ENCODE measurements at regions not wholly inside any gene's neighbourhood (a gene's known extent, or its start where the extent isn't known, plus 50 kb on each side); places are given as distances from the start of the nearest gene placed in this dataset.
"Not testable (repeated sequence)": the region's sequence is repeated elsewhere in the genome, so short reads cannot be mapped to it uniquely, and the experiment has no call there.

DNA sequence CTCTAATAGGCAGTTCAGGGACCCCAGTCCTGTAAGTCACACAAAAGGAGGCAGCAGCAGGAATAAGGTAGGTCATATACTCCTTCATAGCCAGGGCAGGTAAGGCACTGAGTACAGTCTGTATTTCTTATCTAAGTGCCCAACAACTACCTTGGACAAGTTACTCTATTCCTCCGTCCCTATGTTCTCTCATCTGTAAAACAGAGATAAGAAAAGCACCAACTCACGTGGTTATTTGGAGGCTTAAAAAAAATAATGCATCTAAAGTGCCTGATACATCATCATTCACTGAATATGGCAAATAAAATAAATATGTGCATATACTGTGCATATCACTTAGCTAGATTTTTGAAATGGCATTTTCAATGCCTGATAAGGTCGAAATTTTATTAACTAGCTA lies 298.1 kb upstream of the CDYL start:
- H3K27me3 ChIP-seq (ENCODE audit: control insufficient read depth, insufficient read depth, low read length): peaks cover 4% of the 10 kb centered on the region; the same call in 1 of the 2 replicates
- no peaks in the 10 kb centered on the region for H3K36me3 ChIP-seq (ENCODE audit: control insufficient read depth, insufficient read depth, low read length)
- H3K4me3 ChIP-seq (ENCODE audit: low read depth, low read length): no peak overlapping the region
- H3K4me1 ChIP-seq (ENCODE audit: control insufficient read depth, insufficient read depth, low read length): peaks cover 19% of the 10 kb centered on the region
- H3K27ac ChIP-seq (ENCODE audit: low read depth, low read length): no peak overlapping the region
- 0 out of 2 replicates have a peak, but pooled peaks cover under 1% of the 10 kb centered on the region for H3K9me3 ChIP-seq (ENCODE audit: control insufficient read depth, insufficient read depth, low read depth, low read length)
- H3K9ac ChIP-seq (ENCODE audit: low read length): no peak overlapping the region

DNA sequence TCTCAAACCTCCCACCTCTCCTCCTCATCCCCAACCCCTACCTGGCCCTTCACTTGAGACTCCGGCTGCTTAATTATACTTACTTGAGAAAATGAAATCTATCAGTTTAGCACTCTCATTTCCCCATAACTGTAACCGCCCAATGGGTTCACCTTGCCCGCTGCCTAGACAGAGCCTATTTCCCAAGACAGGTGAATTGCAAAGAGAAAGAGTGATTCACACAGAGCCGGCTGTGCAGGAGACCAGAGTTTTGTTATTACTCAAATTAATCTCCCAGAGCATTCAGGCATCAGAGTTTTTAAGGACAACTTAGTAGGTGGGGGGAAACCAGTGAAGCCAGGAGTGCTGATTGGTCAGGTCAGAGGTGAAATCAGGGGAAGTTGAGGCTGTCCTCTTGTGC lies 301.4 kb upstream of the CDYL start:
- no peak overlapping the region for H3K27ac ChIP-seq (ENCODE audit: low read depth, low read length)
- peaks cover 30% of the 10 kb centered on the region for H3K9me3 ChIP-seq (ENCODE audit: control insufficient read depth, insufficient read depth, low read depth, low read length)
- no peaks in the 10 kb centered on the region for H3K36me3 ChIP-seq (ENCODE audit: control insufficient read depth, insufficient read depth, low read length)

DNA sequence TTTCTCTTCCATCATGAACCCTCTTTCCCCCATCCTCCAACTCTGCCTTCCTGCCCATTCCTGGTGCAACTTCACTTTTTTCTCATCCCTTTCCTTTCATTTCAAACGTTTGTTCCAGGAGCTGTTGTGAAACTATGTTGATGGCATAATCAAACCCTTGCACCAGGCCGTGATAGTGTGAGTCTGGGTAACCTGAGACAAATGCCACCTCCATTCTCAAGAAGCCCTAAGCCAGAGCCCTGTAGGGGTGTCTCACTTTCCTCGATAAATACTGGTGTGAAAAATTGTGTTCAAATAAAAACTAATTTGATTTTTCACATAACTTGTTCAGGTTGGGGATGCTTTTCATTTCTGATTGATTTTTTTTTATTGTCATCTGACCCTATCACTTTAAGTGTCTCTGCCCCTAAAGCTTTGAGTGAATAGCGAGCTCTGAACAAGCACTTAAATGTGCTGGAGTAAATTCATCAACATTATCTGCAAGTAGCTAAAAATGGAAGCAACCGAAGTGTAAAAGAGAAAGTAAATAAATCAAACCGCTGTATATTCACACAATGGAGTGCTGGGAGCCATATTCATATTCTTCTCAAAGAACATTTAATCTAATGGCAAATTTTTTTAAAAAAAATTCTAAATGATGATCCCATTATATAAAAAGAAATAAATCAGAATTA lies 303.1 kb upstream of the CDYL start:
- Histone ChIP-seq H3K9me3 (ENCODE audit: control insufficient read depth, insufficient read depth, low read depth, low read length) (peaks cover 30% of the 10 kb centered on the region), H3K27ac (ENCODE audit: low read depth, low read length) (no peak overlapping the region), H3K9ac (ENCODE audit: low read length) (no peak overlapping the region), H3K36me3 (ENCODE audit: control insufficient read depth, insufficient read depth, low read length) (no peaks in the 10 kb centered on the region), H3K27me3 (ENCODE audit: control insufficient read depth, insufficient read depth, low read length) (no peaks in the 10 kb centered on the region), H3K4me1 (ENCODE audit: control insufficient read depth, insufficient read depth, low read length) (no peaks in the 10 kb centered on the region), H3K4me3 (ENCODE audit: low read depth, low read length) (no peak overlapping the region)

More for the DNA sequence above, 301.4 kb upstream of the CDYL start:
- Histone ChIP-seq H3K27me3 (ENCODE audit: control insufficient read depth, insufficient read depth, low read length) (no peaks in the 10 kb centered on the region), H3K4me1 (ENCODE audit: control insufficient read depth, insufficient read depth, low read length) (no peaks in the 10 kb centered on the region), H3K9ac (ENCODE audit: low read length) (no peak overlapping the region), H3K4me3 (ENCODE audit: low read depth, low read length) (no peak overlapping the region)

DNA sequence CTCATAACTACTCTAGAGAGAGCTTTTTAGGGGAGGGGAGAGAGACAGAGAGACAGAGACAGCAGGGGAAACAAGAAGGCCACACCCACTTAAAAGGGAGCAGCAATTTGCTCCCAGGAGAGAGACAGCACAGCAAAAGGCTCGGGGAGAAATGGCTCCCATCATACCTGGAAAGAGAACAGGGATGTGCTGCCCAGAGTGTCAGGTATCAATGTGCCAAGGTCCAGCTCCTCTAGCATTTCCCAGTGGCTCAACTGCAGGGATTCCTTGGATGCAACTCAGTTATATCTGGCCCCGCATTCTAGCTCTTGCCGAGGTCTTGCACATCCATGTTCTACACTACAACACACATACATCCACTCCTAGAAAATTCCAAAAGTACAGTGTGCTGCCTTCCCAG lies 304.0 kb upstream of the CDYL start:
- Histone ChIP-seq H3K4me1 (ENCODE audit: control insufficient read depth, insufficient read depth, low read length) (no peaks in the 10 kb centered on the region), H3K36me3 (ENCODE audit: control insufficient read depth, insufficient read depth, low read length) (no peaks in the 10 kb centered on the region), H3K27me3 (ENCODE audit: control insufficient read depth, insufficient read depth, low read length) (no peaks in the 10 kb centered on the region), H3K27ac (ENCODE audit: low read depth, low read length) (no peak overlapping the region), H3K4me3 (ENCODE audit: low read depth, low read length) (no peak overlapping the region), H3K9me3 (ENCODE audit: control insufficient read depth, insufficient read depth, low read depth, low read length) (peaks cover 30% of the 10 kb centered on the region), H3K9ac (ENCODE audit: low read length) (no peak overlapping the region)

DNA sequence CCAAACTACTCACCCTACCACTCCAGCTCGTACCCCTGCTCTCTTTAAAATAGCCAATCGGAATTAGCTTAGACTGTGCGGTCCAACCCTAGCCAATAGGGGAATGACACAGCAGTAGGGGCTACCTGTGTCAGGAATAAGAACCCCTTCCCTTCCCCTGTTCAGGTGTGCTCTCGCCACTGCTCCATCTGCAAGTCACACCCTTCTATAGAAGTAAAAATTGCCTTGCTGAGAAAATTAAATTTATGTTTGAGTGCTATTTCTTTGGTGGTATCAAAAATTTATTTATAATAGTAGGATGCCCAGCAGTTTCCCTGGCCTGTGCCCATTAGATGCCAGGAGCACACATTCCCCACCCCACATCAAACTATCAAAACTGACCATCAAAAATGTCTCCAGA lies 304.7 kb upstream of the CDYL start:
- H3K27ac ChIP-seq (ENCODE audit: low read depth, low read length); H3K36me3 ChIP-seq (ENCODE audit: control insufficient read depth, insufficient read depth, low read length); H3K9ac ChIP-seq (ENCODE audit: low read length); H3K4me3 ChIP-seq (ENCODE audit: low read depth, low read length); H3K27me3 ChIP-seq (ENCODE audit: control insufficient read depth, insufficient read depth, low read length); H3K4me1 ChIP-seq (ENCODE audit: control insufficient read depth, insufficient read depth, low read length): not testable (repeated sequence)
- peaks cover 30% of the 10 kb centered on the region for H3K9me3 ChIP-seq (ENCODE audit: control insufficient read depth, insufficient read depth, low read depth, low read length)

DNA sequence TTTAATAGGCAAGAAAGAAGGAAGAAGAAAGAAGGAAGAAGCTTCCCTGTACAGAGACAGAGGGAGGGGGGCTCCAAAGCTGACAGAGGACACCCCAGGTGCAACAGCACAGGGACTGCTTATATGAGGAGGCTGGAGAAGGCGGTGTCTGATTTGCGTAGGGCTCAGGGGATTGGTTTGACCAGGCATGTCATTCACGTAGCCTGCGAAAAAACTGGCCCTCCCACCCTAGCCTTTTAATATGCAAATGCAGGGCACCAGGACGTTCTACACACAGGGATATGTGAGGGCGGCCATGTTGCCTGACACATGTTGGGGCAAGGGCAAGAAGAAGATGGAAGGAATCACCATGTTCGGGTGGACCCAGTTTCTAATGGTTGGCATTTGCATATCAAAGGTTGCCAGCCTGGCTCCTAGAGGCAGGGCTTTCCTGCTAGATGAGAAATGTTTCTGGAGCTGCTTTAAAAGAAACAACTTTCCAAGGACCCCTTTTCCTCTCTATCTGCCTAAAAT lies 305.4 kb upstream of the CDYL start:
- Histone ChIP-seq H3K9ac (ENCODE audit: low read length) (no peak overlapping the region), H3K9me3 (ENCODE audit: control insufficient read depth, insufficient read depth, low read depth, low read length) (peaks cover 30% of the 10 kb centered on the region), H3K27me3 (ENCODE audit: control insufficient read depth, insufficient read depth, low read length) (no peaks in the 10 kb centered on the region)

DNA sequence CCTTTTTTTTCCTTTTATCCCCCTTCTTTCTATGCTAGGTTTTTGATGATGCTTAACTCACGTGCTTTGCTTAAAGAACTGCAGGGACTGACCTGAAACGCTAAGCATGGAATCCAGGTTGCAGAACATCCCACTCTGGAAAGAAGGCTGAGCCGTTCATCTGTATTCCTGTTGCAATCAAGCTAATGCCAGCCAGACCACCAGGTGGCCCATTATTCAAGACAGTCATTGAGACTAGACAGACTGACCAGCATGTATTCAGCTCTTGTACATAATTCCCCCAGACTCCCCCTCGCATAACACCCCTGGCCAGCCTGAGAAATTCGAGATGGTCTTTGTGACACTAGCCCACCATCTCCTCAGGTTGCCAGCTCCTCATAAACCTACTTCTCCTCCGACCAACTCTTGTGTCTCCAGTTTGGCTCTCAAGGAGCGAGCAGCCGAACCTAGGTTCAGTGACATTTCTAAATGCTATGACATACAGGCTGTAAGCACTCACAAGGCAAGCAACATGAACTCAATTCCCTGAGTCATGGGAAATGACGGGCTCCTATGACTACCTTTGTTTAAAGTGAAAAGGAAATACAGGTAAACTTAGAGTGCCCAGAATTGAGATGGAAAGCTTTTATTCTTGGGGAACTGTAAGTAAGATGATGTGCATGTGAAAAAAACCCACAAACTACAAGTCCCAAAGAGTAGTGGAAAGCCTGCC lies 309.3 kb upstream of the CDYL start:
- Histone ChIP-seq H3K36me3 (ENCODE audit: control insufficient read depth, insufficient read depth, low read length) (no peaks in the 10 kb centered on the region), H3K4me1 (ENCODE audit: control insufficient read depth, insufficient read depth, low read length) (no peaks in the 10 kb centered on the region), H3K4me3 (ENCODE audit: low read depth, low read length) (no peak overlapping the region), H3K9ac (ENCODE audit: low read length) (no peak overlapping the region), H3K27ac (ENCODE audit: low read depth, low read length) (no peak overlapping the region), H3K9me3 (ENCODE audit: control insufficient read depth, insufficient read depth, low read depth, low read length) (peaks cover 18% of the 10 kb centered on the region), H3K27me3 (ENCODE audit: control insufficient read depth, insufficient read depth, low read length) (no peaks in the 10 kb centered on the region)

More for the DNA sequence above, 305.4 kb upstream of the CDYL start:
- Histone ChIP-seq H3K4me3 (ENCODE audit: low read depth, low read length) (no peak overlapping the region), H3K4me1 (ENCODE audit: control insufficient read depth, insufficient read depth, low read length) (no peaks in the 10 kb centered on the region), H3K36me3 (ENCODE audit: control insufficient read depth, insufficient read depth, low read length) (no peaks in the 10 kb centered on the region), H3K27ac (ENCODE audit: low read depth, low read length) (no peak overlapping the region)

- Histone ChIP-seq H3K27me3 (ENCODE audit: control insufficient read depth, insufficient read depth, low read length) (no peaks in the 10 kb centered on the region), H3K9ac (ENCODE audit: low read length) (no peak overlapping the region), H3K27ac (ENCODE audit: low read depth, low read length) (no peak overlapping the region), H3K4me3 (ENCODE audit: low read depth, low read length) (no peak overlapping the region), H3K9me3 (ENCODE audit: control insufficient read depth, insufficient read depth, low read depth, low read length) (peaks cover 12% of the 10 kb centered on the region), H3K36me3 (ENCODE audit: control insufficient read depth, insufficient read depth, low read length) (no peaks in the 10 kb centered on the region), H3K4me1 (ENCODE audit: control insufficient read depth, insufficient read depth, low read length) (no peaks in the 10 kb centered on the region)
Measured at GRCh38 chr6:4466261-4466660, 309.9 kb upstream of the CDYL start.

DNA sequence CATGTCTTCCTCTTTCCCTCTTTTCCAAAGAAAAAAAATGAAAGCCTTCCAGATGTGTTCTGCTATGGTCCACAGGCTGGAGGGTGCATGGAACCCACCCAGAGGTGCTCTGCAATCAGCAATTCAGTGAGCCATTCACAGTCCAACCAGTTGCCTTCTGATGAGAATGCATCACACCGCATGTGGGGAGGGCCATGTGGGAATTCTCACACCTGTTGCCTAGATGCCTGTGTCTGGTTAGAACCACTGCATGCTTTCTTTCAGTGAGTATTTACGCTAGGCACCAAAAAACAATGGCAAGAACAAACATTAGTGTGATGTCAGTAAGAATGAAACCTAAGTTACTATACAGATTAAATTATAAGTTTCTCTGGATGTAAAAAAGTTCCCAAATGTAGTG lies 311.6 kb upstream of the CDYL start:
- H3K27me3 ChIP-seq (ENCODE audit: control insufficient read depth, insufficient read depth, low read length): no peaks in the 10 kb centered on the region
- H3K27ac ChIP-seq (ENCODE audit: low read depth, low read length): no peak overlapping the region
- no peaks in the 10 kb centered on the region; the same call in 1 of the 2 replicates for H3K4me1 ChIP-seq (ENCODE audit: control insufficient read depth, insufficient read depth, low read length)
- no peak overlapping the region for H3K9ac ChIP-seq (ENCODE audit: low read length)
- no peaks in the 10 kb centered on the region for H3K9me3 ChIP-seq (ENCODE audit: control insufficient read depth, insufficient read depth, low read depth, low read length)
- H3K36me3 ChIP-seq (ENCODE audit: control insufficient read depth, insufficient read depth, low read length): no peaks in the 10 kb centered on the region
- no peak overlapping the region for H3K4me3 ChIP-seq (ENCODE audit: low read depth, low read length)

GRCh38 chr6:4463236-4463635 lies 313.0 kb upstream of the CDYL start:
- no peaks in the 10 kb centered on the region; the same call in 1 of the 2 replicates for H3K4me1 ChIP-seq (ENCODE audit: control insufficient read depth, insufficient read depth, low read length)
- no peaks in the 10 kb centered on the region for H3K36me3 ChIP-seq (ENCODE audit: control insufficient read depth, insufficient read depth, low read length)
- H3K27me3 ChIP-seq (ENCODE audit: control insufficient read depth, insufficient read depth, low read length): no peaks in the 10 kb centered on the region
- H3K27ac ChIP-seq (ENCODE audit: low read depth, low read length): no peak overlapping the region
- H3K9me3 ChIP-seq (ENCODE audit: control insufficient read depth, insufficient read depth, low read depth, low read length): no peaks in the 10 kb centered on the region
- no peak overlapping the region for H3K4me3 ChIP-seq (ENCODE audit: low read depth, low read length)
- no peak overlapping the region for H3K9ac ChIP-seq (ENCODE audit: low read length)

All from HUES6 (cell line).